G401 (cell line): ENCODE measurements at regions not wholly inside any gene's neighbourhood (a gene's known extent, or its start where the extent isn't known, plus 50 kb on each side); places are given as distances from the start of the nearest gene placed in this dataset.
"Not testable (repeated sequence)": the region's sequence is repeated elsewhere in the genome, so short reads cannot be mapped to it uniquely, and the experiment has no call there.

ENCODE experiments used
- DNase-seq: peaks from one replicate; pipeline ENCODE4 v3.0.0-alpha.2; 2015; ENCODE audit warnings: low spot score
- in situ Hi-C: cut with HindIII; loops from 2 replicates; pipeline ENCODE4 v1.10.0; 2016; ENCODE audit warnings: low sequenced_read_pairs, mixed read lengths

GRCh38 chr2:128608921-128609880 is 290.5 kb upstream of the HS6ST1 start:
- in situ Hi-C loops, result no loop called here
- no peak for DNase-seq

- in situ Hi-C loops, result no loop called here
- DNase-seq, result no peak
Observed at GRCh38 chr2:128610496-128610895, 291.8 kb upstream of the HS6ST1 start.

GRCh38 chr2:128611421-128612320 is 293.0 kb upstream of the HS6ST1 start:
- in situ Hi-C loops, result no loop called here

DNA sequence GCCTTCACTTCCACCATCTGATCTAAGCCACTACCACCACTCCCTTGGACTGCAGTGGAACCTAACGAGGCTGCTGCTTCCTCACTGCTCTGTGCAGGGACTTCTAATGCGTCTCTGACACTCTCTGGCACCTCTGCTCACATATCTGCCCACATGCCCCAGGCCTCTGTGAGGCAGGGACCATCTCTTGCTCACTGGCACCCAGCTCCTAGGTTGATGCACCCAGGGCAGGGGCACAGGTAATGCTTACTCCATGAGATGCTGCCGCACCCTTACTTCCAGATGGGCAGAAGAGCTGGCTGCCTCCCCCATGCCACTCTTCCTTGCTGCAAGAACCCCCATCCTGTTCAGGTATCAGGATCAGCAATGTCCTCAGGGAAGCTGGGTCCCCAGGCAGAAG is 294.0 kb upstream of the HS6ST1 start:
- DNase-seq, result no peak
- in situ Hi-C loops, result no loop called here

More at GRCh38 chr2:128611421-128612320, 293.0 kb upstream of the HS6ST1 start:
- DNase-seq, result no peak

DNA sequence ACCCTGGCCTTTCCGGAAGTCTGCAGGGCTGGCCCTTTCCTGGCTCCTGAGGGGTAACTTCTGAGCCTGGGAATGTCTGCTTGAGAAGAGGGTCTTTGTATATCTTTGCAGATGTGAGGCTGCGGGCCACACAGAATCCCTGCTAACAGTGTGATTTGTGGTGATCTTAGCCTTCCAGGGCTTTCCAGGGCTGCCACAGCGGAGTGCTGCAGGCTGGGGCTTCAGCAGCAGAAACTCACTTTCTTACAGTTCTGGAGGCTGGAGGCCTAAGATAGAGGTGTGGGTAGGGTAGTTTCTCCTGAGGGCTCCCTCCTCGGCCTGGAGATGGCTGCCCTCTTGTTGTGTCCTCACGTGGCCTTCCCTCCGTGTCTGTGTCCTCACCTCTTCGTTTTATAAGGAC is 294.7 kb upstream of the HS6ST1 start:
- in situ Hi-C loops, result no loop called here
- no peak for DNase-seq

DNA sequence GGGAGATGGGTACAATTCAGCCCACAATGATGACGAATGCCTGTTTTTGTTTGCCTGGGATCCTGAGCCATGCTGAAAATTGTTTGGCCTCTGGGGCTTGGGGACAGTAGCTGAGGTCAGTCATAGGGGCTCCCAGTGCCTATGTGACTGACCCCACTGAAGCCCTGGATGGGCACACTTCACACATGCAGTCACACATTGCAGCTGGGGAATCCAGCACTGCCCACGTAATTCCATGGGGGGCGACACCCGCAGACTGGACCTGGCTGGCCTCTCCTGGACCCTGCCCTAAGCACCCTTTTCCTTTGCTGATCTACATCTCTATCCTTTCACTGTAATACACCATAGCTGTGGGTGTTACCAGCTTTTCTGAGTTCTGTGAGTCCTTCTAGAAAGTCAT is 295.2 kb upstream of the HS6ST1 start:
- no peak for DNase-seq
- in situ Hi-C loops, result no loop called here

DNA sequence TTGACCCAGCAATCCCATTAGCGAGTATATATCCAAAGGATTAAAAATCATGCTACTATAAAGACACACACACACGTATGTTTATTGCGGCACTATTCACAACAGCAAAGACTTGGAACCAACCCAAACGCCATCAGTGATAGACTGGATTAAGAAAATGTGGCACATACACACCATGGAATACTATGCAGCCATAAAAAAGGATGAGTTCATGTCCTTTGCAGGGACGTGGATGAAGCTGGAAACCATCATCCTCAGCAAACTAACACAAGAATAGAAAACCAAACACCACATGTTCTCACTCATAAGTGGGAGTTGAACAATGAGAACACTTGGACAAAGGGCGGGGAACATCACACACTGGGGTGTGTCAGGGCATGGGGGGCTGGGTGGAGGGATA is 296.2 kb upstream of the HS6ST1 start:
- in situ Hi-C loops, DNase-seq: not testable (repeated sequence)

DNA sequence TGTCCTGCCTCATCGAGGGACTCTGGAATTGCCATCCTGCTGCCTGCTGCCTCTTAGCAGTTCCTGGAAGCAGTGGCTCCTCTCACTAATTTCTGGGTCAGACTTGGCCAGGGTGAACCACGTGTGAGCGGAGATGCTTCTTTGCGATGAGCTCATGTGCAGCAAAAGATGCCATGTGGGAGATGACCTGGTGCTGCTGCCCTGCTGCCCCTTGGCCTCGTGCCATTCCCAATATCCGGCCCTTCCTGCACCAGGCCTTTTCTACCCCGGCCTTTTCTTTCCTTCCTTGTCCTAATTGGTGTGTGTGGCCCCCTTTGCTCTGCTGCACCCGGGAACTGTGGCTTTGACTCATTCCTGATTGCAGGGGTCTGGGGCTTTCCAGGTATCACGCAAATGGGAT is 296.9 kb upstream of the HS6ST1 start:
- in situ Hi-C loops, result no loop called here
- no peak for DNase-seq

- no peak for DNase-seq
- in situ Hi-C loops, result no loop called here
Observed at GRCh38 chr2:128617029-128617590, 298.4 kb upstream of the HS6ST1 start.

- DNase-seq, result no peak
- in situ Hi-C loops, result no loop called here
Observed at GRCh38 chr2:128617661-128618060, 299.0 kb upstream of the HS6ST1 start.

- DNase-seq, result no peak
- in situ Hi-C loops, result no loop called here
Observed at GRCh38 chr2:128618642-128619041, 300.0 kb upstream of the HS6ST1 start.

GRCh38 chr2:128619471-128620325 is 301.0 kb upstream of the HS6ST1 start:
- in situ Hi-C loops, result no loop called here
- no peak for DNase-seq

DNA sequence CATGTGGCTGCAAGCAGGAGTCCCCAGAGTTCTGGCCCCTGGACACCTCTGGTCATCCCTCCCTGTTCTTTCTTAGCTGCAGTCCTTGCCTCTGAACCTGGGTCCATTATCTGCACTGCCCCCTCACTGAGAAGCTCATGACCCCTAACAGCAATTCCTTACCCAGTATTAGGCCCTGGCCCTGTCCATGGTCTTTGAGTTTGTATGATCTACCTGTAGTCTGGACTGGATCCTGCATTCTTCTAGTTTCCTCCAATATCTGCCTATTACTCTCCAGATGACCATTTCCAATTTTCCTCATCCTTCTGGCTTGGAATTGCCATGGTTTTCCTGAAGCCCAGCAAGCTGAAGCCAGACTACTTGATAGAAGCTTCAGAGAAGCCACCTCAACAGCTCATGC is 302.4 kb upstream of the HS6ST1 start:
- in situ Hi-C loops, result no loop called here
- no peak for DNase-seq

DNA sequence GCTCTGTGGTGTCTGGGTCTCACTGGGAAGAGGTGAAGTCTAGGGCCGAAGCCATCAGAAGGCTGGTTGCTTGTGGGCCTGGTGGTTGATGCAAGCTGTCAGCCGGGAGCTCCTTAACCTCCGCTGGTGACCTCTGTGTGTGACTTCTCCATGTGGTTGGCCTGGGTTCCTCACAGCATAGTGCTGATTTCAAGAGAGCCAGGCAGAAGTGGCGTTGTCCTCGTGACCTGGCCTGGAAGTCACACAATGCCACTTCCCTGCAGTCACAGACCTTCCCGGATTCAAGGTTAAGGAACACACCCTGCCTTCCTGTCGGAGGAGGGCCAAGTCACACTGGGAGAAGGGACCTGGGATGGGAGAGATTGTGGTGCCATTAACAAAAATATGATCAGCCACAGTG is 303.7 kb upstream of the HS6ST1 start:
- in situ Hi-C loops, result no loop called here
- no peak for DNase-seq

DNA sequence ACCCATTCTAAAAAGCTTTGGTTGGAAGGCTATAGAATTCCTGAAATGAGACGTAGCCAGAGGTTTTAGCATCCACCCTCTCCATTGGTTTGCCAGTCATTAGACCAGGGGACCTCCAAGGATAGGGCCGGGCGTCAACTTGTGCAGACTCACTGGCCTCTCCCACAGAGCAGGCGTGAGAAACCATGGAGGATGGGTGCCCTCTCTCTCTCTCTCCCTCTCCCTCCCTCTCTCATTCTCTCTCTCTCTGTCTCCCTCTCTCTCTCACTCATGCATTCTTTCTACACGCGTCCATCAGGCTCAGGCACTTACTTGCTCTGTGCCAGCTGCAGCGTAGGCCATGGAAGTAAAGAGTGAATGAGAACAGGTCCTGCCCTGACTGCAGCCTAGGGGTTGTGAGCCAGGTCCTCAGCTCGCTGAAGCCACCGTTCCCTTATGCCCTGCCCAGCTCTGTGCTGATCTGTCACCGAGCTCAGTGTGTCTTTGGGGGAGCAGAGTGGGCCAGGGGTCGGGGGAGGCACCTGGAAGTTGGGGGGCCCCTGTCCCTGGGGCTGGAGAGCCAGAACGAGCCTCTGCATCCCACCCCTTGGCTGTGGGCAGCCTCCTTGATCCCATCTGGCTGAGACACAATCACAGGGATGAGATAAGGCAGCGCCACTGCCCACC is 304.4 kb upstream of the HS6ST1 start:
- DNase-seq, result no peak
- in situ Hi-C loops, result no loop called here

DNA sequence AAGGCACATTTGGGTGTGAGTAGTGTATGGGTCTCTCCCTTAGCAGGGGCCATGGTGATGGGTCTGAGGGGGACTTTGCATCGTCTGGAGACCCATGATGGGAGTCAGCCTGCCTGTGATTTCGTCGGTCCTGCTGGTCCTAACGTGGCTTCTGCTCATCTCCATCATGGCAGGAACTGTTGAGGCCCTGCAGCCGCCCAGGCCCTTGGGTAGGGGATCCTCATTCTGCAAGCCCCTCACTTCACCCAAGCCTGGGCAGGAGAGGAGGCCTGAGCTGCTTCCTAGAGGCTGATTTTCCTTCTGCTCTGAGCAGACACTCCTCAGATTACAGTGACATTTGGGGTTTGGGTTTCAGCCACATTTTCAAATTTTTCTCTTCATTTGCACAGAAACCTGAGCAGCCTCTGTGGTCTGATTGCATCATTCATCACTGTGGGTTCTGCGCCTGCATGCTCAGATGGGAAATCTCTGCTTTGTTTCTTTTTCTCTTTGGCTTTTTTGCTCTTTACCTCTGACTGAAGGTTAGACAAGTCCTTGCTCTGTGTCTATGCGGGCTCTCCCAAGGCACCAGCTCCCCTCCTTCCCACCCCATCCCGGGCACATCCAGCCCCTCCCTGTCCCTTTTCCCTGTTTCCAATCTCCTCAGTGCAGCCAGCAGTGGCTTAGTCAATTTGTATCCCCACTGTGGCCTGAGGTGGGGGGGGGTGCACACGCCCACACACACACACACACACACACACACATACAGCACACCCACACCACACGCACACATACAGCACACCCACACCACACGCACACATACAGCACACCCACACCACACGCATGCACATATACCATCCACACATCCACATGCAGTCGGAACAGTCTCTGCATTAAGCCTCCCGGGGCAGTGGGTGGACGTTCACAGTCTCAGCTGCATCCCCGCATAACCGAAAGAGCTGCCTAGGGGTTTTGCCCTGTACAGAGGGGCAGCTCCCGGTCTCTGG is 305.4 kb upstream of the HS6ST1 start:
- in situ Hi-C loops, result no loop called here

GRCh38 chr2:128624956-128625355 is 306.3 kb upstream of the HS6ST1 start:
- in situ Hi-C loops, result no loop called here
- DNase-seq, result no peak

More for the DNA sequence above, 305.4 kb upstream of the HS6ST1 start:
- DNase-seq, result no peak
